H1 (cell line): ENCODE measurements at regions not wholly inside any gene's neighbourhood (a gene's known extent, or its start where the extent isn't known, plus 50 kb on each side); places are given as distances from the start of the nearest gene placed in this dataset.

ENCODE experiments used
- CTCF ChIA-PET: fragments of 300-600 bp; sonication (Branson Sonifier 250); formaldehyde crosslinking; loops from one replicate; lab custom pipeline; 2021; ENCODE audit not compliant: partially characterized antibody; lab: Charles Lee
- POLR2A ChIA-PET: fragments of 300-600 bp; sonication (Branson Sonifier 250); formaldehyde crosslinking; loops from one replicate; lab custom pipeline; 2021; ENCODE audit warnings: inconsistent platforms; ENCODE audit not compliant: partially characterized antibody; lab: Charles Lee
- DNase-seq, 2 experiments: peaks; one replicate each; pipeline versions ENCODE4 v3.0.0 to v3.0.0-alpha.2; 2010 to 2022; ENCODE audit warnings: low spot score in 2 of 2, low read depth in 1 of 2, mixed read lengths in 1 of 2
- FAIRE-seq: peaks from 2 replicates; lab custom pipeline; 2011; peaks lifted over from hg19 to GRCh38; lab: Jason Lieb, UNC
- H2AFZ ChIP-seq: 2 replicates; pipeline ENCODE4 v1.8.1; 2012; ENCODE audit warnings: low read length, inconsistent platforms
- H2AK5ac ChIP-seq: 2 replicates; pipeline ENCODE4 v1.6.1; 2013; ENCODE audit warnings: low read depth, low read length
- H2BK120ac ChIP-seq: replicated peaks from 2 replicates; pipeline ENCODE3; 2013; ENCODE audit warnings: low read depth, low read length, inconsistent platforms
- H2BK12ac ChIP-seq: 2 replicates; pipeline ENCODE4 v1.6.1; 2013; ENCODE audit warnings: low read depth, low read length
- H2BK15ac ChIP-seq: 2 replicates; pipeline ENCODE4 v1.6.1; 2013; ENCODE audit warnings: low read length
- H2BK20ac ChIP-seq: 2 replicates; pipeline ENCODE4 v1.6.1; 2013; ENCODE audit warnings: low read length
- H2BK5ac ChIP-seq: 2 replicates; pipeline ENCODE4 v1.6.1; 2013; ENCODE audit warnings: low read depth, low read length
- H3K14ac ChIP-seq: 2 replicates; pipeline ENCODE4 v1.6.1; 2013; ENCODE audit warnings: inconsistent platforms; ENCODE audit not compliant: insufficient read length
- H3K18ac ChIP-seq: 2 replicates; pipeline ENCODE4 v1.6.1; 2013; ENCODE audit warnings: low read length; ENCODE audit errors: extremely low read depth
- H3K23ac ChIP-seq: 2 replicates; pipeline ENCODE4 v1.6.1; 2013; ENCODE audit warnings: inconsistent platforms; ENCODE audit not compliant: insufficient read length
- H3K23me2 ChIP-seq: 2 replicates; pipeline ENCODE4 v1.6.1; 2013; ENCODE audit warnings: low read depth, low read length
- H3K27ac ChIP-seq: 2 replicates; pipeline ENCODE4 v1.6.1; 2011; ENCODE audit warnings: low read depth, low read length, inconsistent platforms
- H3K27me3 ChIP-seq, 4 experiments: replicated peaks in 1 of 4; 1 replicate in 1 of 4; 2 replicates in 3 of 4; pipeline versions ENCODE4 v1.6.1 to v1.8.1; 2011 to 2013; ENCODE audit warnings: low read length in 3 of 4, mild to moderate bottlenecking in 3 of 4, inconsistent platforms in 2 of 4, mixed read lengths in 2 of 4, moderate library complexity in 1 of 4; ENCODE audit not compliant: control insufficient read depth in 3 of 4, insufficient read depth in 3 of 4; ENCODE audit errors: extremely low read depth in 1 of 4
- H3K36me3 ChIP-seq, 4 experiments: 2 replicates each; pipeline versions ENCODE4 v1.6.1 to v1.8.1; 2011 to 2013; ENCODE audit warnings: mild to moderate bottlenecking in 4 of 4, low read length in 3 of 4, moderate library complexity in 2 of 4, control low read depth in 1 of 4, inconsistent platforms in 1 of 4; ENCODE audit not compliant: insufficient read depth in 4 of 4, control insufficient read depth in 2 of 4
- H3K4ac ChIP-seq: replicated peaks from 2 replicates; pipeline ENCODE3; 2013; ENCODE audit warnings: low read length, low read depth, mixed read lengths, inconsistent platforms; ENCODE audit not compliant: insufficient read length
- H3K4me1 ChIP-seq, 4 experiments: replicated peaks in 1 of 4; 1 replicate in 1 of 4; 2 replicates in 3 of 4; pipeline versions ENCODE4 v1.6.1 to v1.8.1; 2011 to 2013; ENCODE audit warnings: low read length in 3 of 4, inconsistent platforms in 2 of 4, mixed read lengths in 1 of 4; ENCODE audit not compliant: insufficient read depth in 4 of 4, control insufficient read depth in 3 of 4
- H3K4me2 ChIP-seq, 2 experiments: 2 replicates each; pipeline versions ENCODE4 v1.6.1 to v1.8.1; 2011 to 2013; ENCODE audit warnings: low read depth in 2 of 2, low read length in 2 of 2, control low read depth in 1 of 2, inconsistent platforms in 1 of 2, mild to moderate bottlenecking in 1 of 2; ENCODE audit not compliant: insufficient read depth in 1 of 2
- H3K4me3 ChIP-seq, 4 experiments: fragments of 200-600, 300-600 bp in 1 of 4; sonication (generic), shearing (Covaris generic), sonication (Bioruptor Twin) in 1 of 4; 2 replicates each; pipeline versions ENCODE4 v1.5.1 to v1.8.1; 2011 to 2016; ENCODE audit warnings: low read length in 4 of 4, low read depth in 3 of 4, control low read depth in 2 of 4, inconsistent platforms in 2 of 4, mild to moderate bottlenecking in 2 of 4, mixed read lengths in 1 of 4, moderate library complexity in 1 of 4; ENCODE audit not compliant: insufficient read depth in 2 of 4; ENCODE audit errors: extremely low read depth in 1 of 4
- H3K56ac ChIP-seq: replicated peaks from 2 replicates; pipeline ENCODE3; 2013; ENCODE audit warnings: low read depth, mild to moderate bottlenecking, mixed read lengths, low read length, inconsistent platforms; ENCODE audit not compliant: insufficient read length
- H3K79me1 ChIP-seq: 2 replicates; pipeline ENCODE4 v1.6.1; 2013; ENCODE audit warnings: low read depth, low read length, control low read depth
- H3K79me2 ChIP-seq, 2 experiments: 2 replicates each; pipeline versions ENCODE4 v1.6.1 to v1.8.1; 2012 to 2013; ENCODE audit warnings: low read length in 2 of 2, mild to moderate bottlenecking in 2 of 2, inconsistent platforms in 1 of 2; ENCODE audit not compliant: insufficient read depth in 2 of 2, control insufficient read depth in 1 of 2
- H3K9ac ChIP-seq, 4 experiments: replicated peaks in 1 of 4; 1 replicate in 1 of 4; 2 replicates in 3 of 4; pipeline versions ENCODE4 v1.6.1 to v1.8.1; 2011 to 2013; ENCODE audit warnings: low read depth in 3 of 4, low read length in 3 of 4, control low read depth in 2 of 4, mild to moderate bottlenecking in 2 of 4, moderate library complexity in 2 of 4, inconsistent platforms in 1 of 4; ENCODE audit errors: extremely low read depth in 1 of 4
- H3K9me3 ChIP-seq, 2 experiments: 2 replicates each; pipeline versions ENCODE4 v1.6.1 to v1.8.1; 2012 to 2013; ENCODE audit warnings: mild to moderate bottlenecking in 2 of 2, moderate library complexity in 2 of 2, control low read depth in 1 of 2, inconsistent platforms in 1 of 2, low read depth in 1 of 2, low read length in 1 of 2, mixed read lengths in 1 of 2; ENCODE audit not compliant: insufficient read depth in 2 of 2
- H4K20me1 ChIP-seq, 2 experiments: replicated peaks in 1 of 2; 2 replicates each; pipeline versions ENCODE3 to v1.8.1; 2011 to 2013; ENCODE audit warnings: inconsistent platforms in 2 of 2, low read length in 2 of 2, mild to moderate bottlenecking in 1 of 2; ENCODE audit not compliant: insufficient read depth in 2 of 2, control insufficient read depth in 1 of 2
- H4K5ac ChIP-seq: 2 replicates; pipeline ENCODE4 v1.6.1; 2013; ENCODE audit warnings: low read length, low read depth, mixed read lengths, inconsistent platforms; ENCODE audit not compliant: insufficient read length
- H4K8ac ChIP-seq: 2 replicates; pipeline ENCODE4 v1.8.0; 2013; ENCODE audit warnings: mild to moderate bottlenecking, moderate library complexity, low read length, inconsistent platforms; ENCODE audit not compliant: insufficient read depth; ENCODE audit errors: extremely low read depth
- H4K91ac ChIP-seq: replicated peaks from 2 replicates; pipeline ENCODE3; 2013; ENCODE audit warnings: low read length, mixed read lengths, inconsistent platforms; ENCODE audit not compliant: insufficient read length
- BCL11A ChIP-seq, 2 experiments: IDR thresholded peaks; one replicate each; pipeline ENCODE4 v1.6.1; 2011; ENCODE audit warnings: low read depth in 2 of 2, low read length in 2 of 2, mild to moderate bottlenecking in 2 of 2
- CHD2 ChIP-seq: IDR thresholded peaks from 2 replicates; pipeline ENCODE4 v1.6.1; 2012; ENCODE audit warnings: low read length, improper control_type of control experiment
- CTCF ChIP-seq, 3 experiments: IDR thresholded peaks; 1 replicate in 2 of 3; 2 replicates in 1 of 3; pipeline versions ENCODE4 v1.5.1 to v1.6.1; 2011; ENCODE audit warnings: low read length in 3 of 3, mild to moderate bottlenecking in 3 of 3, inconsistent platforms in 2 of 3, low read depth in 1 of 3, moderate library complexity in 1 of 3; ENCODE audit not compliant: insufficient read depth in 1 of 3; ENCODE audit errors: control extremely low read depth in 1 of 3
- EGR1 ChIP-seq: IDR thresholded peaks from 2 replicates; pipeline ENCODE4 v1.6.1; 2011; ENCODE audit warnings: low read depth, low read length, borderline replicate concordance
- EP300 ChIP-seq, 2 experiments: IDR thresholded peaks; 1 replicate in 1 of 2; 2 replicates in 1 of 2; pipeline ENCODE4 v1.6.1; 2011 to 2012; ENCODE audit warnings: low read depth in 2 of 2, low read length in 2 of 2, mild to moderate bottlenecking in 2 of 2, borderline replicate concordance in 1 of 2, inconsistent platforms in 1 of 2, moderate library complexity in 1 of 2
- FOSL1 ChIP-seq: IDR thresholded peaks from 2 replicates; pipeline ENCODE4 v1.6.1; 2011; ENCODE audit warnings: mild to moderate bottlenecking, low read depth, low read length, moderate library complexity; ENCODE audit not compliant: insufficient read depth
- JUN ChIP-seq: IDR thresholded peaks from 2 replicates; pipeline ENCODE4 v1.6.1; 2011; ENCODE audit warnings: low read depth, mild to moderate bottlenecking, improper control_type of control experiment, low read length
- JUND ChIP-seq: IDR thresholded peaks from 2 replicates; pipeline ENCODE4 v1.6.1; 2011; ENCODE audit warnings: mild to moderate bottlenecking, improper control_type of control experiment, low read length
- NANOG ChIP-seq: IDR thresholded peaks from 2 replicates; pipeline ENCODE4 v1.6.1; 2011; ENCODE audit warnings: low read length, low read depth, mild to moderate bottlenecking, inconsistent platforms; ENCODE audit not compliant: insufficient read depth, poor library complexity, severe bottlenecking
- RAD21 ChIP-seq, 2 experiments: IDR thresholded peaks in 1 of 2; conservative IDR thresholded peaks in 1 of 2; 2 replicates each; pipeline ENCODE4 v1.6.1; 2011; ENCODE audit warnings: low read depth in 2 of 2, low read length in 2 of 2, improper control_type of control experiment in 1 of 2, inconsistent platforms in 1 of 2, mild to moderate bottlenecking in 1 of 2, moderate library complexity in 1 of 2
- WGBS, 2 experiments: shearing (Covaris generic) in 1 of 2; methylation state at CpG; one replicate each; pipeline versions ENCODE4 v1.1.6 to v1.1.7; 2013 to 2015; ENCODE audit warnings: low lambda C conversion rate in 2 of 2, mixed read lengths in 2 of 2, inconsistent platforms in 1 of 2, low coverage in 1 of 2, missing lambda C conversion rate in 1 of 2; ENCODE audit not compliant: insufficient replicate concordance in 2 of 2, insufficient coverage in 1 of 2, insufficient read length in 1 of 2; ENCODE audit errors: extremely low coverage in 1 of 2, missing lambda C conversion rate in 1 of 2; 5-methylcytosine and 5-hydroxymethylcytosine counted together
- TF ChIP-seq, protein P1 (sequence below): IDR thresholded peaks from 2 replicates; pipeline ENCODE4 v1.6.1; 2012; ENCODE audit warnings: inconsistent platforms

DNA sequence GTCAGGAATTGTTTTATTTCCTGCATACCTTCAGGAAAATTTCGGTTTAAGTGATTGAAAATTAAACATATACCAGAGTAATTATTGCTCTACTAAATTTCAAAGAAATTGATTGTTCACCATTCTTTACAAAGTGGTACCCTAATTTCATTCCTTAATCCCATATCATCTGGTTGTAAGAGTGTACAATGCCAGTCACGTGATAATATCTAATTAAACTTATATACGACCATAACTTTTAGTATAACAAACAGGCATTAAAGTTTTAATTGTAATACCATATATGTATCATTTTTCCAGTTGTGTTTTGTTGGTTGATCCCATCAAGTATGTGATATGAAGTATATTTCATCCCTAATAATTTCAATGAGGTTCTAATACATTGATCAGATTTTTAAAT is 74.8 kb upstream of the PLSCR5 start:
- Histone ChIP-seq H3K9ac (no peak overlapping the region), H3K4me2 (no peak overlapping the region), H2BK5ac (no peak overlapping the region), H3K56ac (no peak overlapping the region), H3K4me3 (no peak overlapping the region), H3K27ac (no peak overlapping the region), H3K14ac (no peak overlapping the region), H3K79me1 (no peaks in the 10 kb centered on the region), H3K36me3 (no peaks in the 10 kb centered on the region), H3K79me2 (no peaks in the 10 kb centered on the region), H3K27me3 (no peaks in the 10 kb centered on the region), H3K9me3 (no peaks in the 10 kb centered on the region), H4K8ac (no peak overlapping the region), H4K91ac (no peak overlapping the region), H2AFZ (no peak overlapping the region), H2BK15ac (no peak overlapping the region), H3K4me1 (no peaks in the 10 kb centered on the region), H4K20me1 (no peaks in the 10 kb centered on the region), H2AK5ac (no peak overlapping the region), H2BK12ac (no peak overlapping the region), H2BK20ac (no peak overlapping the region), H3K23me2 (no peaks in the 10 kb centered on the region), H4K5ac (no peak overlapping the region), H3K18ac (no peak overlapping the region), H3K23ac (no peak overlapping the region), H3K4ac (no peak overlapping the region), H2BK120ac (no peak overlapping the region)
- FAIRE-seq (no peak), DNase-seq (no peak)
- ChIA-PET CTCF (interaction anchor here (1.3 kb wide), 1 partner anchor 20 kb away, joined by 3 read pairs; no protein-coding TSS in a partner anchor), POLR2A (no interaction called here)
- WGBS, 2 experiments: 89% methylated on average over 3 of the region's 3 CpGs; no CpG with 5 or more reads in 1 of the 2 experiments
- TF ChIP-seq RAD21 (IDR thresholded peaks at IDR 0.05 in 1 of 2, conservative IDR thresholded peaks at IDR 0.05 in 1 of 2; ENCODE audit: low read depth in 2 of 2, low read length in 2 of 2) (no peak), EGR1 (no peak), FOSL1 (no peak), NANOG (no peak), JUN (no peak), BCL11A (IDR thresholded peaks at IDR 0.05; ENCODE audit: low read depth in 2 of 2, low read length in 2 of 2) (no peak), CTCF (IDR thresholded peaks at IDR 0.05; ENCODE audit: control extremely low read depth in 1 of 3, insufficient read depth in 1 of 3, low read depth in 1 of 3, low read length in 3 of 3) (no peak), EP300 (IDR thresholded peaks at IDR 0.05; ENCODE audit: borderline replicate concordance in 1 of 2, low read depth in 2 of 2, low read length in 2 of 2) (no peak), CHD2 (no peak), JUND (no peak)
- TF ChIP-seq, protein P1, sequence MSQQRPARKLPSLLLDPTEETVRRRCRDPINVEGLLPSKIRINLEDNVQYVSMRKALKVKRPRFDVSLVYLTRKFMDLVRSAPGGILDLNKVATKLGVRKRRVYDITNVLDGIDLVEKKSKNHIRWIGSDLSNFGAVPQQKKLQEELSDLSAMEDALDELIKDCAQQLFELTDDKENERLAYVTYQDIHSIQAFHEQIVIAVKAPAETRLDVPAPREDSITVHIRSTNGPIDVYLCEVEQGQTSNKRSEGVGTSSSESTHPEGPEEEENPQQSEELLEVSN: no peak
